Activated CD4-positive, alpha-beta T cell treated with anti-CD3 and anti-CD28 coated beads, Interleukin-2, amount 50 U/mL, for 4 hours (primary cell): ENCODE measurements at regions not wholly inside any gene's neighbourhood (a gene's known extent, or its start where the extent isn't known, plus 50 kb on each side); places are given as distances from the start of the nearest gene placed in this dataset.

Source experiments
- DNase-seq, 2 experiments: peaks; one replicate each; pipeline ENCODE4 v3.0.0-alpha.2; 2020

GRCh38 chr12:96136161-96136560 lies 58.0 kb upstream of the ELK3 start:
- DNase-seq: no peak

- no peak for DNase-seq
Measured at GRCh38 chr12:96136725-96137378, 57.3 kb upstream of the ELK3 start.

GRCh38 chr12:96140174-96140573 lies 54.0 kb upstream of the ELK3 start:
- DNase-seq: no peak

- no peak for DNase-seq
Measured at GRCh38 chr12:96141216-96141912, 52.8 kb upstream of the ELK3 start.

GRCh38 chr12:96143392-96143791 lies 50.8 kb upstream of the ELK3 start:
- DNase-seq: no peak

- DNase-seq: no peak
Measured at GRCh38 chr12:96143827-96144565, 50.2 kb upstream of the ELK3 start.
